ENCODE measurements at regions not wholly inside any gene's neighbourhood (a gene's known extent, or its start where the extent isn't known, plus 50 kb on each side); places are given as distances from the start of the nearest gene placed in this dataset.

DNA sequence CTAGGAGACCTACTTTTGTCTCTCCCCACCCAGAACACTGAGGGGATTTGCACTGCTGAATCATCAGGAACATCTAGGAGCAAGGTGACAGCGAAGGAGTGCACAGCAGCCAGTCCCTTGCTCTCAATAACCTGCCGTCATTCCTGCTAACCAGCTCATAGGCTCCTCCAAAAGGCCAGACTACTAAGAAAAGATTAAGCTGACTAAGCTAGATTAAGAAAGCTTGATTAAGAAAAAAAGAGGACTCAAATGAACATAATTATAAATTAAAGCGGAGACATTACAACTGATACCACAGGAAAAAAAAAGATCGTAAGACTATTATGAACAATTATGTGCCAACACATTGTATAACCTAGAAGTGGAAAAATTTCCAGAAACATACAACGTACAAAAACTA is 1254.8 kb upstream of the CHAC2 start:
- H3K4me3 Mint-ChIP-seq, result no peak overlapping the region
- H3K27me3 Mint-ChIP-seq, result no peaks in the 10 kb centered on the region
- ATAC-seq (no peak), DNase-seq (no peak)
- TF ChIP-seq, protein P1, sequence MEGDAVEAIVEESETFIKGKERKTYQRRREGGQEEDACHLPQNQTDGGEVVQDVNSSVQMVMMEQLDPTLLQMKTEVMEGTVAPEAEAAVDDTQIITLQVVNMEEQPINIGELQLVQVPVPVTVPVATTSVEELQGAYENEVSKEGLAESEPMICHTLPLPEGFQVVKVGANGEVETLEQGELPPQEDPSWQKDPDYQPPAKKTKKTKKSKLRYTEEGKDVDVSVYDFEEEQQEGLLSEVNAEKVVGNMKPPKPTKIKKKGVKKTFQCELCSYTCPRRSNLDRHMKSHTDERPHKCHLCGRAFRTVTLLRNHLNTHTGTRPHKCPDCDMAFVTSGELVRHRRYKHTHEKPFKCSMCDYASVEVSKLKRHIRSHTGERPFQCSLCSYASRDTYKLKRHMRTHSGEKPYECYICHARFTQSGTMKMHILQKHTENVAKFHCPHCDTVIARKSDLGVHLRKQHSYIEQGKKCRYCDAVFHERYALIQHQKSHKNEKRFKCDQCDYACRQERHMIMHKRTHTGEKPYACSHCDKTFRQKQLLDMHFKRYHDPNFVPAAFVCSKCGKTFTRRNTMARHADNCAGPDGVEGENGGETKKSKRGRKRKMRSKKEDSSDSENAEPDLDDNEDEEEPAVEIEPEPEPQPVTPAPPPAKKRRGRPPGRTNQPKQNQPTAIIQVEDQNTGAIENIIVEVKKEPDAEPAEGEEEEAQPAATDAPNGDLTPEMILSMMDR (IDR thresholded peaks at IDR 0.05), result no peak
- intact Hi-C loops (cut with micrococcal nuclease), result no loop called here
- ChIA-PET POLR2A (no interaction called here), CTCF (no interaction called here)
- peaks cover 5% of the 10 kb centered on the region for H3K9me3 Mint-ChIP-seq
- H3K27ac Mint-ChIP-seq, result no peak overlapping the region
- H3K4me1 Mint-ChIP-seq (ENCODE audit: low read depth), result no peaks in the 10 kb centered on the region
- no peaks in the 10 kb centered on the region for H3K36me3 Mint-ChIP-seq (ENCODE audit: low read depth)

GRCh38 chr2:52510432-52510831 is 1257.2 kb upstream of the CHAC2 start:
- Mint-ChIP-seq H3K4me1 (ENCODE audit: low read depth) (no peaks in the 10 kb centered on the region), H3K36me3 (ENCODE audit: low read depth) (no peaks in the 10 kb centered on the region), H3K4me3 (no peak overlapping the region), H3K9me3 (peaks cover 5% of the 10 kb centered on the region), H3K27me3 (no peaks in the 10 kb centered on the region), H3K27ac (no peak overlapping the region)
- intact Hi-C loops (cut with micrococcal nuclease), result no loop called here
- TF ChIP-seq, protein P1 (IDR thresholded peaks at IDR 0.05), result no peak
- ChIA-PET POLR2A (interaction anchor here (0.8 kb wide), 1 partner anchor 68 kb away, joined by 3 read pairs; no protein-coding TSS in a partner anchor), CTCF (no interaction called here)
- ATAC-seq (no peak), DNase-seq (no peak)

DNA sequence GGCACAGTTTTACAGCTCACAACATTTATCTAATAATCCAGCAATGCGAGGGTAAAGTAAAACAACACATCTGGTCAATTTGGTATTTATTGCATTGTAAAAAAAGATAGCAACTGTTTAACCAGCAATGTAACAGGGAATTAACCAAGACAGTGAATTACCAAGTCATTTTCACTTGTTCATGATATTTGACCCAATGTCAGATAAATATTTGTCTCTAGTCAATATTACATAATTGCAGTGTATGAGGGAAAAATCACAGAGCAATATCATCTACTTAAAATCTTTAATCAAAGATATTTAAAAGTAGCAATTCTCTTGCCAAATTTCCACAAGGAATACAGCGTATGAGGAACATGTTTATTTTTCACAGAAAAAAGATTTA is 1265.1 kb upstream of the CHAC2 start:
- no peak for ATAC-seq
- ChIA-PET CTCF (no interaction called here), POLR2A (no interaction called here)
- H3K9me3 Mint-ChIP-seq, result no peaks in the 10 kb centered on the region
- intact Hi-C loops (cut with micrococcal nuclease), result no loop called here
- no peak overlapping the region for H3K4me3 Mint-ChIP-seq
- no peak overlapping the region for H3K27ac Mint-ChIP-seq
- no peaks in the 10 kb centered on the region for H3K4me1 Mint-ChIP-seq (ENCODE audit: low read depth)
- TF ChIP-seq, protein P1 (IDR thresholded peaks at IDR 0.05), result no peak
- H3K36me3 Mint-ChIP-seq (ENCODE audit: low read depth), result no peaks in the 10 kb centered on the region
- DNase-seq, result no peak
- no peaks in the 10 kb centered on the region for H3K27me3 Mint-ChIP-seq

- no peak for ATAC-seq
- Mint-ChIP-seq H3K9me3 (no peaks in the 10 kb centered on the region), H3K4me1 (ENCODE audit: low read depth) (no peaks in the 10 kb centered on the region), H3K27ac (no peak overlapping the region), H3K36me3 (ENCODE audit: low read depth) (no peaks in the 10 kb centered on the region), H3K27me3 (no peaks in the 10 kb centered on the region), H3K4me3 (no peak overlapping the region)
- TF ChIP-seq, protein P1 (IDR thresholded peaks at IDR 0.05), result no peak
- intact Hi-C loops (cut with micrococcal nuclease), result no loop called here
- ChIA-PET CTCF (no interaction called here), POLR2A (no interaction called here)
- no peak for DNase-seq
Measured at GRCh38 chr2:52501715-52502475, 1265.7 kb upstream of the CHAC2 start.

- no peaks in the 10 kb centered on the region for H3K36me3 Mint-ChIP-seq (ENCODE audit: low read depth)
- intact Hi-C loops (cut with micrococcal nuclease), result no loop called here
- no peak for ATAC-seq
- H3K4me1 Mint-ChIP-seq (ENCODE audit: low read depth), result no peaks in the 10 kb centered on the region
- no peak overlapping the region for H3K27ac Mint-ChIP-seq
- H3K4me3 Mint-ChIP-seq, result no peak overlapping the region
- H3K9me3 Mint-ChIP-seq, result no peaks in the 10 kb centered on the region
- POLR2A ChIA-PET, result no interaction called here
- CTCF ChIA-PET, result no interaction called here
- DNase-seq, result no peak
- H3K27me3 Mint-ChIP-seq, result no peaks in the 10 kb centered on the region
- TF ChIP-seq, protein P1 (IDR thresholded peaks at IDR 0.05), result no peak
Measured at GRCh38 chr2:52500561-52500960, 1267.0 kb upstream of the CHAC2 start.
